Kidney epithelial cell (primary cell): ENCODE measurements at regions not wholly inside any gene's neighbourhood (a gene's known extent, or its start where the extent isn't known, plus 50 kb on each side); places are given as distances from the start of the nearest gene placed in this dataset.

Experiments used
- DNase-seq: peaks from one replicate; pipeline ENCODE4 v3.0.0-alpha.2; 2010; ENCODE audit warnings: low read depth
- H3K27me3 ChIP-seq: 2 replicates; pipeline ENCODE4 v1.6.0; 2011; ENCODE audit warnings: low read length; ENCODE audit not compliant: control insufficient read depth, insufficient read depth
- H3K36me3 ChIP-seq: 2 replicates; pipeline ENCODE4 v1.5.1; 2011; ENCODE audit warnings: low read length; ENCODE audit not compliant: control insufficient read depth, insufficient read depth
- H3K4me3 ChIP-seq: 2 replicates; pipeline ENCODE4 v1.5.1; 2011; ENCODE audit warnings: low read depth, mild to moderate bottlenecking, control low read depth, low read length
- CTCF ChIP-seq: IDR thresholded peaks from 2 replicates; pipeline ENCODE4 v1.5.1; 2011; ENCODE audit warnings: mild to moderate bottlenecking, moderate library complexity, low read length, control low read depth, inconsistent platforms; ENCODE audit not compliant: insufficient read depth, poor library complexity, severe bottlenecking

GRCh38 chr2:240255811-240256703 lies 115.6 kb upstream of the OTOS start:
- H3K4me3 ChIP-seq: no peak overlapping the region
- peak; percentile 70 for DNase-seq

GRCh38 chr2:240256704-240257637 lies 116.5 kb upstream of the OTOS start:
- Histone ChIP-seq H3K4me3 (no peak overlapping the region), H3K27me3 (no peaks in the 10 kb centered on the region), H3K36me3 (no peaks in the 10 kb centered on the region)
- DNase-seq: no peak
- TF ChIP-seq CTCF: no peak

More at GRCh38 chr2:240255811-240256703, 115.6 kb upstream of the OTOS start:
- no peak for TF ChIP-seq CTCF
- H3K27me3 ChIP-seq: no peaks in the 10 kb centered on the region
- no peaks in the 10 kb centered on the region for H3K36me3 ChIP-seq

- no peaks in the 10 kb centered on the region for H3K36me3 ChIP-seq
- no peak for TF ChIP-seq CTCF
- DNase-seq: no peak
- no peak overlapping the region for H3K4me3 ChIP-seq
- no peaks in the 10 kb centered on the region for H3K27me3 ChIP-seq
These were observed 117.6 kb upstream of the OTOS start for GRCh38 chr2:240257940-240258580.

GRCh38 chr2:240258685-240259084 lies 118.2 kb upstream of the OTOS start:
- Histone ChIP-seq H3K27me3 (no peaks in the 10 kb centered on the region), H3K36me3 (no peaks in the 10 kb centered on the region), H3K4me3 (no peak overlapping the region)
- TF ChIP-seq CTCF: no peak
- no peak for DNase-seq

- H3K4me3 ChIP-seq: no peak overlapping the region
- no peak for TF ChIP-seq CTCF
- no peaks in the 10 kb centered on the region for H3K36me3 ChIP-seq
- DNase-seq: no peak
- H3K27me3 ChIP-seq: no peaks in the 10 kb centered on the region
These were observed 118.9 kb upstream of the OTOS start for GRCh38 chr2:240259201-240259923.
